ENCODE measurements at regions not wholly inside any gene's neighbourhood (a gene's known extent, or its start where the extent isn't known, plus 50 kb on each side); places are given as distances from the start of the nearest gene placed in this dataset.

DNA sequence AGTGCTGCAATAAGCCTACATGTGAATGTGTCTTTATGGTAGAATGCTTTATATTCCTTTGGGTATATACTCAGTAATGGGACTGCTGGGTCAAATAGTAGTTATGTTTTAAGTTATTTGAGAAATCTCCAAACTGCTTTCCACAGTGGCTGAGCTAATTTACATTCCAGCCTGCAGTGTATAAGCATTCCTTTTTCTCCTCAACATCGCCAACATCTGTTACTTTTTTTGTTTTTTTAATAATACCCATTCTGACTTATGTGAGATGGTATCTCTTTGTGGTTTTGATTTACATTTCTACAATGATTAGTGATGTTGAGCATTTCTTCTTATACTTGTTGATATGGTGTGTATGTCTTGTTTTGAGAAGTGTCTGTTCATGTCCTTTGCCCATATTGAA lies 1186.2 kb downstream of the BCL11B start:
- no peak overlapping the region for H3K4ac ChIP-seq (ENCODE audit: low read depth, low read length)
- no CpG with 5 or more reads among the region's 1 CpG for WGBS (ENCODE audit: extremely low coverage, insufficient coverage, insufficient read length)
- no peak overlapping the region for H4K8ac ChIP-seq (ENCODE audit: low read depth, low read length)
- H3K4me3 ChIP-seq (ENCODE audit: low read depth, low read length), result no peak overlapping the region
- no peak overlapping the region for H3K18ac ChIP-seq (ENCODE audit: low read length)
- no peaks in the 10 kb centered on the region for H3K4me1 ChIP-seq (ENCODE audit: control insufficient read depth in 1 of 2, insufficient read depth in 2 of 2, low read length in 2 of 2)
- no peaks in the 10 kb centered on the region for H3K79me2 ChIP-seq (ENCODE audit: control insufficient read depth, insufficient read depth, low read length, poor library complexity)
- H3K4me2 ChIP-seq (ENCODE audit: low read length), result no peak overlapping the region
- no peak overlapping the region for H2BK5ac ChIP-seq (ENCODE audit: low read depth, low read length, poor library complexity)
- H2BK120ac ChIP-seq (ENCODE audit: insufficient read depth, low read length, poor library complexity), result no peak overlapping the region
- DNase-seq, result no peak
- H3K36me3 ChIP-seq (ENCODE audit: control insufficient read depth in 1 of 2, insufficient read depth in 2 of 2, low read length in 2 of 2), result no peaks in the 10 kb centered on the region
- H3K27ac ChIP-seq (ENCODE audit: low read depth, low read length), result no peak overlapping the region
- H3K9me3 ChIP-seq (ENCODE audit: insufficient read depth, low read depth, low read length), result no peaks in the 10 kb centered on the region
- no peak overlapping the region for H3K14ac ChIP-seq (ENCODE audit: low read length)
- H3K79me1 ChIP-seq (ENCODE audit: low read length), result no peaks in the 10 kb centered on the region
- no peak overlapping the region for H2BK12ac ChIP-seq (ENCODE audit: low read length)
- H2AK5ac ChIP-seq (ENCODE audit: low read length), result no peak overlapping the region
- H3K23ac ChIP-seq (ENCODE audit: low read length), result no peak overlapping the region
- H2AFZ ChIP-seq (ENCODE audit: insufficient read depth, low read length, poor library complexity), result no peak overlapping the region
- no peak overlapping the region for H3K9ac ChIP-seq (ENCODE audit: low read length)
- no peak overlapping the region for H4K12ac ChIP-seq (ENCODE audit: low read depth, low read length)
- H4K91ac ChIP-seq (ENCODE audit: low read depth, low read length), result no peak overlapping the region
- peaks cover 3% of the 10 kb centered on the region for H3K27me3 ChIP-seq (ENCODE audit: insufficient read depth, low read length)

GRCh38 chr14:98093111-98093510 lies 1178.9 kb downstream of the BCL11B start:
- H3K4me1 ChIP-seq (ENCODE audit: control insufficient read depth in 1 of 2, insufficient read depth in 2 of 2, low read length in 2 of 2), result no peaks in the 10 kb centered on the region
- no peak overlapping the region for H2BK12ac ChIP-seq (ENCODE audit: low read length)
- no peaks in the 10 kb centered on the region for H3K79me2 ChIP-seq (ENCODE audit: control insufficient read depth, insufficient read depth, low read length, poor library complexity)
- no peak overlapping the region for H3K4ac ChIP-seq (ENCODE audit: low read depth, low read length)
- H3K27ac ChIP-seq (ENCODE audit: low read depth, low read length), result no peak overlapping the region
- DNase-seq, result no peak
- no peak overlapping the region for H2BK120ac ChIP-seq (ENCODE audit: insufficient read depth, low read length, poor library complexity)
- no peak overlapping the region for H2AFZ ChIP-seq (ENCODE audit: insufficient read depth, low read length, poor library complexity)
- no peak overlapping the region for H3K9ac ChIP-seq (ENCODE audit: low read length)
- no peak overlapping the region for H3K4me3 ChIP-seq (ENCODE audit: low read depth, low read length)
- no peaks in the 10 kb centered on the region for H3K27me3 ChIP-seq (ENCODE audit: insufficient read depth, low read length)
- no peaks in the 10 kb centered on the region for H3K36me3 ChIP-seq (ENCODE audit: control insufficient read depth in 1 of 2, insufficient read depth in 2 of 2, low read length in 2 of 2)
- H3K14ac ChIP-seq (ENCODE audit: low read length), result no peak overlapping the region
- peaks cover 3% of the 10 kb centered on the region for H3K9me3 ChIP-seq (ENCODE audit: insufficient read depth, low read depth, low read length)
- H4K91ac ChIP-seq (ENCODE audit: low read depth, low read length), result no peak overlapping the region
- H3K18ac ChIP-seq (ENCODE audit: low read length), result no peak overlapping the region
- H4K12ac ChIP-seq (ENCODE audit: low read depth, low read length), result no peak overlapping the region
- no peak overlapping the region for H4K8ac ChIP-seq (ENCODE audit: low read depth, low read length)
- H3K4me2 ChIP-seq (ENCODE audit: low read length), result no peak overlapping the region
- no peak overlapping the region for H3K23ac ChIP-seq (ENCODE audit: low read length)
- no peak overlapping the region for H2BK5ac ChIP-seq (ENCODE audit: low read depth, low read length, poor library complexity)
- no peaks in the 10 kb centered on the region for H3K79me1 ChIP-seq (ENCODE audit: low read length)
- no peak overlapping the region for H2AK5ac ChIP-seq (ENCODE audit: low read length)
- WGBS (ENCODE audit: extremely low coverage, insufficient coverage, insufficient read length), result no CpG with 5 or more reads among the region's 2 CpGs

DNA sequence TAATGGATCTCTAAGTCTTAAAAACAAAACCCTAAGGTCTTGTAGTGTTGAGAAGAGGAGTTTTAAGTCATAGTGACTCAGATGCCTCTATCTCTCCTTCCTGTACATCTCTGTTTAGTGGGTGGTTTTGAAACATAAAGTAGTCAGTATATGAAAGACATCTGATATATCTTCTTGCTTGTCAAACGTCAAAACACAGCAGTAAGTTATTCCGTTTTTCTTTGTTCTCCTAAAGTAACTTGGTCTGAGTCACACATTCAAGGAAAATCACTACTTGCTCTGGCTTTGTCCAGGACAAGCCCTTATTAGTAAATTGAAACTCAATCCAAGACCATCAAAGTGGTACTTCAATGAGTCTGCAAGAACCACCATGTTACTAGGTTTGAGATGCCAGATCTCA lies 1172.5 kb downstream of the BCL11B start:
- Histone ChIP-seq H4K91ac (ENCODE audit: low read depth, low read length) (no peak overlapping the region), H3K23ac (ENCODE audit: low read length) (no peak overlapping the region), H2BK120ac (ENCODE audit: insufficient read depth, low read length, poor library complexity) (no peak overlapping the region), H3K4me3 (ENCODE audit: low read depth, low read length) (no peak overlapping the region), H3K14ac (ENCODE audit: low read length) (no peak overlapping the region), H3K4me2 (ENCODE audit: low read length) (no peak overlapping the region), H3K36me3 (ENCODE audit: control insufficient read depth in 1 of 2, insufficient read depth in 2 of 2, low read length in 2 of 2) (no peaks in the 10 kb centered on the region), H3K27me3 (ENCODE audit: insufficient read depth, low read length) (no peaks in the 10 kb centered on the region), H4K12ac (ENCODE audit: low read depth, low read length) (no peak overlapping the region), H3K18ac (ENCODE audit: low read length) (no peak overlapping the region), H2BK5ac (ENCODE audit: low read depth, low read length, poor library complexity) (no peak overlapping the region), H2AK5ac (ENCODE audit: low read length) (no peak overlapping the region), H3K9ac (ENCODE audit: low read length) (no peak overlapping the region), H3K79me2 (ENCODE audit: control insufficient read depth, insufficient read depth, low read length, poor library complexity) (no peaks in the 10 kb centered on the region), H3K79me1 (ENCODE audit: low read length) (no peaks in the 10 kb centered on the region), H2AFZ (ENCODE audit: insufficient read depth, low read length, poor library complexity) (no peak overlapping the region), H3K9me3 (ENCODE audit: insufficient read depth, low read depth, low read length) (no peaks in the 10 kb centered on the region), H2BK12ac (ENCODE audit: low read length) (no peak overlapping the region), H4K8ac (ENCODE audit: low read depth, low read length) (no peak overlapping the region), H3K4ac (ENCODE audit: low read depth, low read length) (no peak overlapping the region), H3K27ac (ENCODE audit: low read depth, low read length) (no peak overlapping the region), H3K4me1 (ENCODE audit: control insufficient read depth in 1 of 2, insufficient read depth in 2 of 2, low read length in 2 of 2) (no peaks in the 10 kb centered on the region)
- no peak for DNase-seq
- no CpG with 5 or more reads among the region's 2 CpGs for WGBS (ENCODE audit: extremely low coverage, insufficient coverage, insufficient read length)

DNA sequence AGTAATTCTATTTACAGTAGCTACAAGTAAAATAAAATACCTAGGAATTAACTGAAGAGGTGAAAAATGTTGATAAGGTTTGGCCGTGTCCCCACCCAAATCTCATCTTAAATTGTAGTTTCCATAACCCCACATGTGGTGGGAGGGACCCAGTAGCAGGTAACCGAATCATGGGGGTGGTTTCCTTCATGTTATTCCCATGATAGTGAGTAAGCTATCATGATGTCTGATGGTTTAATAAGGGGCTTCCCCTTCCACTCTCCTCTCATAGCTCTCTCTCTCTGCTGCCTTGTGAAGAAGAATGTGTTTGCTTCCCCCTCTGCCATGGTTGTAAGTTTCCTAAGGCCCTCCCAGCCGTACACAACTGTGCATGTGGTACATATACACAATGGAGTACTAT lies 1170.7 kb downstream of the BCL11B start:
- H4K8ac ChIP-seq (ENCODE audit: low read depth, low read length), result no peak overlapping the region
- H2BK12ac ChIP-seq (ENCODE audit: low read length), result no peak overlapping the region
- DNase-seq, result no peak
- no peak overlapping the region for H3K18ac ChIP-seq (ENCODE audit: low read length)
- no peak overlapping the region for H3K14ac ChIP-seq (ENCODE audit: low read length)
- no peak overlapping the region for H3K9ac ChIP-seq (ENCODE audit: low read length)
- no peak overlapping the region for H3K4ac ChIP-seq (ENCODE audit: low read depth, low read length)
- no peaks in the 10 kb centered on the region for H3K79me1 ChIP-seq (ENCODE audit: low read length)
- no peak overlapping the region for H3K4me3 ChIP-seq (ENCODE audit: low read depth, low read length)
- no peak overlapping the region for H2AFZ ChIP-seq (ENCODE audit: insufficient read depth, low read length, poor library complexity)
- no peaks in the 10 kb centered on the region for H3K9me3 ChIP-seq (ENCODE audit: insufficient read depth, low read depth, low read length)
- H2BK120ac ChIP-seq (ENCODE audit: insufficient read depth, low read length, poor library complexity), result no peak overlapping the region
- no peaks in the 10 kb centered on the region for H3K79me2 ChIP-seq (ENCODE audit: control insufficient read depth, insufficient read depth, low read length, poor library complexity)
- H3K27me3 ChIP-seq (ENCODE audit: insufficient read depth, low read length), result no peaks in the 10 kb centered on the region
- H4K12ac ChIP-seq (ENCODE audit: low read depth, low read length), result no peak overlapping the region
- H3K4me1 ChIP-seq (ENCODE audit: control insufficient read depth in 1 of 2, insufficient read depth in 2 of 2, low read length in 2 of 2), result no peaks in the 10 kb centered on the region
- no peak overlapping the region for H2AK5ac ChIP-seq (ENCODE audit: low read length)
- no peak overlapping the region for H2BK5ac ChIP-seq (ENCODE audit: low read depth, low read length, poor library complexity)
- H3K36me3 ChIP-seq (ENCODE audit: control insufficient read depth in 1 of 2, insufficient read depth in 2 of 2, low read length in 2 of 2), result no peaks in the 10 kb centered on the region
- WGBS (ENCODE audit: extremely low coverage, insufficient coverage, insufficient read length), result no CpG with 5 or more reads among the region's 3 CpGs
- no peak overlapping the region for H3K4me2 ChIP-seq (ENCODE audit: low read length)
- no peak overlapping the region for H3K27ac ChIP-seq (ENCODE audit: low read depth, low read length)
- no peak overlapping the region for H3K23ac ChIP-seq (ENCODE audit: low read length)
- H4K91ac ChIP-seq (ENCODE audit: low read depth, low read length), result no peak overlapping the region
